GM19328 (cell line): ENCODE measurements at regions not wholly inside any gene's neighbourhood (a gene's known extent, or its start where the extent isn't known, plus 50 kb on each side); places are given as distances from the start of the nearest gene placed in this dataset.
"Not testable (repeated sequence)": the region's sequence is repeated elsewhere in the genome, so short reads cannot be mapped to it uniquely, and the experiment has no call there.

Experiments used
- ATAC-seq: cut with Tn5 transposase; IDR thresholded peaks from one replicate; pipeline ENCODE4 v1.9.1; 2021; ENCODE audit warnings: mild to moderate bottlenecking, moderate library complexity; ENCODE audit not compliant: unreplicated experiment

DNA sequence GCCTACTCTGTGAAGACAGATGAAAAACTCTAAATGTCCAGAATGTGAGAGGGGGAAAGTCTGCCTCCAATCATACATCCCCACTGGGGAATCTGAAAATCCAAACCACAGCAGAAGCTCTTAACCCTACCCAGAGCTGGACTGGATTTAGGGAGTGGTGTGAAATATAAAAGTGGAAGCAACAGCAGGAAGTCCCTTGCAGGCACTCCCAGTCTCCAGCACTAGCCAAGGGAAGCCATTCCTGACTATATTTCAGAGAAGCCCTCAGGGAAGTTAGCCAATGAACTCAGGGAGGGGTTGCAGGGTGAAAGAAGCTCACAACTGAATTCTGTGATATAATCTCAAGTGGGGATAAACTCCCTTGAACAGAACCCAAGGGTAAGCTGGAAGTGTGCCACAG is 51.5 kb downstream of the CRPPA start:
- ATAC-seq: no peak

DNA sequence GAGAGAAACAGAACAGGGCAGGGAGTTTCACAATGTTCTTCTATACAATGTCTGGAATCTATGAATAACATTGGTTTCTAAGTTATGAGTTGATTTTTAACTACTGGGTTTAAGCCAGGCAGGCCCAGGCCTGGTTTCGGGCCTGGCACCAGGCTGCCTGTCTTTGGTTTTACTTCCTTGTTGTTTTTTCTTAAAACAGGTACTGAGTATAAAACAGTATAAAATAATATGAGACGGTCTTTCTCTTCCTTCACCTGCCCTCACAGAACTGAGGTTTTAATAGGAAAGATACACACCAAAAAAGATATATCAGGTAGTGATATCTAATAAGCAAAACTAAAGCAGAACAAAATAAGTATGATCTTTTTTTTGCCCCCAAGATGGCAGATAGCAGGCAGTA is 52.0 kb downstream of the CRPPA start:
- ATAC-seq: not testable (repeated sequence)

DNA sequence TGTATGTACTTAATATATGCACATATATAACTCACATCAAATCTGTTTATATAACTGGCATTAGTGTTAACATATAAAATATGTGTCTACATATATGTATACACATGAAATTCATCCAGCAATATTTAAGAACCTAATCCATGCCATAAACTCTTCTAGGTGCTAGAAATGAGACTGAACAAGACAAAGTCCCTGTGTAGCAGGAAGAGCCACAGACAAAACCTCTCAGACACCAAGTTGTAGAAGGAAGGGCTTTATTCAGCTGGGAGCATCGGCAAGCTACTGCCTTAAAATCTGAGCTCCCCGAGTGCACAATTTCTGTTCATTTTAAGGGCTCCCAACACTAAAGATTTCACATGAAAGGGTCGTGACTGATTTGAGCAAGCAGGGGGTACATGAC is 52.5 kb downstream of the CRPPA start:
- no peak for ATAC-seq

DNA sequence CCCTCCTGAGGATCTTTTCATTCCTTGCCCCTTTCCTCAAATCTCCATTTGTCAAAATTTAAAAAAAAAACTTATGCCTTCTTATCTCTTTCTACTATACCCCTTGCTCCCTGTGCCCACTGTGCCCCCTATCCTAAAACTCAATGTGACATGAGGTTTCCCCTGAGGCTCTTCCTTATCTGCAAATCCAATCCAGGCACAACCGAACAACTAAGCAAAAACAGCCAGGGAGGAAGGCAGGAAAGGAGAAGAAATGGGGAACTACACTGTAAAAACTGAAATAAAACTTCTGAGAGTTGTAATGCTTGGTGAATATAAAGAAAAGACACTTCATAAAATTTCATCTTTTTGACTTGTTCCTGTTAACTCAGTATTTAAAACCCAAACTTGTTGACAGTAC is 54.2 kb downstream of the CRPPA start:
- ATAC-seq: no peak

DNA sequence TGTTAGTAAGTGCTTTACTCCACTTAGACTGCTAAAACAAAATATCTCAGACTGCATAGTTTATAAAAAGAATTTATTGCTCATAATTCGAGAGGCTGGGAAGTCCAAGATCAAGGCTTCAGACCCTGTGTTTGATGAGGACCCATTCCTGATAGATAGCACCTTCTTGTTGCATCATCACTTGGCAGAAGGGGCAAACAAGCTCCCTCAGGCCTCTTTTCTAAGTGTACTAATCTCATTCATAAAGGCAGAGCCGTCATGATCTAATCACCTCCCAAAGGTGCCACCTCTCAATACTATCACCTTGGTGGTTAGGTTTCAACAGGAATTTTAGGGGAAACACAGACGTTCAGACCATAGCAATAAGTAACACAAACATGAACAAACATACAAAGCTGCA is 55.4 kb downstream of the CRPPA start:
- ATAC-seq: no peak

DNA sequence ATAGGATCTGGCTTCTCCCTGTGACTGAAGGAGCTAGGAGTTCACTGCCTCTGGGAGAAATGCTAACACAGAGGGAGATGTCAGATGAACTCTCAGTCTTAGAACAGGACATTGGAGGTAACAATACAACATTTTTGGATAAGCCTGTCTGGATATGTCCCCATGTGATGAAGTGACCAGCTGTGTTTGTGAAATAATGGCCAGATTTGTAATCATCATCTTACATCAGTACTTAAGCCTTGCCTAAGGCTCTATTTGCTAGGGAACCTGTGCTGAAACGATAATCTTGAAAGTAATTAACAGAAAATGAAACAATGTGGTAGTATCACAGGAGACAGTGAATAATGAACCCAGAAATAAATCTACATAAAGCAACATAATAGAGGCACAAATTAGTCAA is 56.2 kb downstream of the CRPPA start:
- ATAC-seq: no peak

DNA sequence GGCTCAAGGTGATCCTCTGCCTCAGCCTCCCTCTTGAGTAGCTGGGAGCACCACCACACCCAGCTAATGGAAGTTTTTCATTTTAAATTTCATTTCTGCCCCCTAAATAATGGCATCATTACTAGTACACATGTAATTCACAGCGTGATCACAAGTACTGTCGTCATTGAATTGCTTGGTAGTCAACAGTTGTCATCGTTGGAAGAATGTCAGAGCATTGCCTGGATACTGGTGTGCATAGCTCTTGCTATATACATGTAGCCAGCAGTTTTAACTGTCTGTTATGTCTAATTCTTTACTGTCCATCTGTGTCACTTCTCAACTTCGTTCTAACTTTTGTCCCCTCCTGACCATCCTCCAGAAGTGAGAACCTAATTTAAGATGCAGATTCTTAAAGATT is 62.1 kb downstream of the CRPPA start:
- no peak for ATAC-seq

DNA sequence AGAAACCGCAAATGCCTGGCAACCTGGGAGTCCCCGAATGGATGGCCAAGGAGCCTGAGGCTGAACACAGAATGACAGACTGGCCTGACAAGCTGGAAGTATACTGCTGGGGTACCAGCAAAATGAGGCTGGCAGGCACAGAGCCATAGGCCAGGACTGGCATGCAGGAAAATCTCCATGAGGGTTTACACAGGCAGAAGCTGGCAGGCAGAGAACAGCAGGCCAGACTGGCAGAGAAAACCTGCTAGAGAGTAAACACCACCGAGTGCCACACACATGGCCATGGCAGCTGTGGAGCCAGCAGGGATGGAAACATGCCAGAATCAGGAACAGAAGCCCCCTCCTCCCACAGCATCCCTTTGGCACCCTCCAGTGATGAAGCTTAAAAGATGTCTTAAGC is 63.4 kb downstream of the CRPPA start:
- no peak for ATAC-seq

DNA sequence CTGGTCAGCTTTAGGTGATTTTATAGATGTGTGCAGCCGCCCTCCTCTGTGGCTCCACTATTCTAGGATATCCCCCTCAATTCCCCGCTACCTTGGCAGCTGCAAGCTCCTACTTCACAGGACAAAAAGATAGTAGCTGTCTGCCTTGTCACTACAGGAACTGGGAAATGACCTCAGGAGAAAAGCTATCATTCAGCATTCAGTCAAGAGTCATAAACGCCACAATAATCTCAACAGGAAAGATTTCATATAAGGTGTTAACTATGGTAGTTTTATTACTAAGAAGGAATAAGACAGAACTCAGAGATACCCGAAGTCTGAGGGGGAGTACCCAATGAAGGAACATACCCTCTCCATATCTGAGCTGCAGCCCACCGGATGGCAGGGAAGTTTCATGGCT is 63.9 kb downstream of the CRPPA start:
- ATAC-seq: no peak

GRCh38 chr7:16356301-16356958 is 64.9 kb downstream of the CRPPA start:
- ATAC-seq: no peak

DNA sequence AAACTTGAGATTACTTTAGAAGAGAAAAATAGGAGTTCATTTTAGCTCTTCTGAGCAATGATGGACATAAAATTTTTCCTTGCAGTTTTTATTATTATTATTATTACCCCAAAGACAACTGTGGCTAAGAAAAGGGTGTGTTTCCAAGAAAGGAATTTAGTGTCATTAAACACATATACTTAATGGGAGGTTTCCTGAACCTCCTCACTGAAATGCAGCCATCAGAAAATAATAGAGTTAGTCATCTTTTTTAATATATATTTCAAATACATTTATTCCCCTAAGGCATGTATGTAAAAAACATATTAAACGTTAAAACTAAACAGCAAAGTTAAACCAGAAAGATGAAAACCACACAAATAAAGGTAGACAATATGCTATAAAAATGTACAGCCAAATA is 66.8 kb downstream of the CRPPA start:
- ATAC-seq: no peak

DNA sequence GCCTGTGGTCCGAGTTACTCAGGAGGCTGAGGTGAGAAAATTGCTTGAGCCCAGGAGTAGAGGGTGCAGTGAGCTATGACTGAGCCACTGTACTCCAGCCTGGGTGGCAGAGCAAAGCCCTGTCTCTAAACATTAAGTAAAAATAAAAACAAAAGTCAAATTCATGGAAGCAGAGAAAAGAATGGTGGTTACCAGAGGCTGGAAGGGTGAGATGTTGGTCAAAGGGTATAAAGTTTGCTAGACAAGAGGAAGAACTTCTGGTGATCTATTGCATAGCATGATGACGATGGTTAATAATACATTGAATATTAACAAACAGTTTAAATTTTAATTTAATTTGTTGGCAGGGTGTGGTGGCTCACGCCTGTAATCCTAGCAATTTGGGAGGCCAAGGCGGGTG is 68.1 kb downstream of the CRPPA start:
- ATAC-seq: no peak

GRCh38 chr7:16350634-16351033 is 70.7 kb downstream of the CRPPA start:
- ATAC-seq: peak; percentile 41

DNA sequence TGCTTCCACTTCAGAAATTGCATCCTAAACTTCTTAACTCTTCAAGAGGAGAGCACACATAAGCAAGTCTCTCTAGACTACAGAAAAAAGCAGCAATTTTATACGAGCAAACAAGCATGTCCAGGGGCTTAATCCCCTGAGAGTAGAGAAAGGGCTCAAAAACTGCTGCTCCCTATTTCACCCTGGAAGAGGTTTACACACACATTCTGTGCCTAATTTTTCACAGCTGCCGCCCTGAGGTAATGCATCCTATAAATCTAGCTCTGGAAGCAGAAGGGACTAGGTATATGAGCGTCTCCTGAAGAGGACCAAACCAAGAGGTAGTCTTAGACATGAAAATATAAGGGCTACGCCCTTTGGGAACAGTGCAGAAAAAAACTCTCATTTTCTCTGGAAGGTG is 73.1 kb downstream of the CRPPA start:
- ATAC-seq: no peak

DNA sequence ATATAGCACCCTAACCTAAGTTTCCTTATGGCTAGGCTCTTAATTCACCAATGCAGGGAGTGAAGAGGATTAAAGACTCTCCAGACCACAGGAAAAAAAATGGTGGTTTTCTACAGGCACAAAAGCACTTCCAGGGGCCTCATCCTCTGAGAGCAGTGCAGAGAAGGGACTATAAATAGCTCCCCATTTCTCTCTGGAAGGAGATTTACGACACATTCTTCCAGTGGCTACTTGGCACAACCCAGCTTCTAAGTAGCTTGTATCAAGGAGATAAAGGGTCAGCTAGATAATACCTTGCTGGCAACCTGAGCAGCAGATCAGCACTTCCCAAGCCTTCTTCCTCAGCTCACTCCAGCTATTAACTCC is 73.5 kb downstream of the CRPPA start:
- ATAC-seq: no peak

DNA sequence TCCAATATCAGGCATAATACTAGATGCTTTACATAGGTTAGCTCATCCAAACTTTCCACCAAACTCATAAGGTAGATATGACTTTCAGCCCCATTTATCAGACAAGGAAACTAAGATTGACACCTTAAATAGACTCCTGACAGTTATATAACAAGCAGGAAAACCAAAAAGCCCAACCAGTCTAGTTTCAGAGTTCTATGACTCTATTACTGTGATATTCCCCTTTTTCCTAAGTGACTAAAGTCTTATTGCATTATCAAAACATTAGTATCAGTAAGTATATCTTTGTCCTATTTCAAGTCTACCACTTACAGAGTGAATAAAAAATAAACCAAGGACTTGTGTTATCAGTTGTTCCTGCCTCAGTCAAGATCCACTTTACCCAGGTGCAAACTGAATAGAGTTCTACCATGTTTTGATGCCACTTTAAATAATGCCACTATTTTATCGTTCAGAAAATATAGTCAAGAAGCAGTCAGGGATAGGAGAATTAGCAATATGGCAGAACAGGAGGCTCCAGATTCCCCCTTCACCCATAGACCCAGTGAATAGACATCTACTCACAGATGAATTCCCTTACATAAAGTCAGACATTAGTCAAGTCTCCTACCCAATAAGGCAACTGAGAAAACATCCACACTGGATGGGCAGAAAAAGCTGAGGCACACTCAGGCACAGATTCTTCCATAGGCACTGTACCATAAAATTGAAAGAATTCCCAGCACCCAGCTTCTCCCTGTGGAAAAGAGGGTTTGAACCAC is 74.1 kb downstream of the CRPPA start:
- no peak for ATAC-seq

- ATAC-seq: peak; percentile 55
Observed at GRCh38 chr7:16345979-16346958, 75.1 kb downstream of the CRPPA start.

- ATAC-seq: no peak
Observed at GRCh38 chr7:16344927-16345326, 76.4 kb downstream of the CRPPA start.

- ATAC-seq: no peak
Observed at GRCh38 chr7:16343612-16344011, 77.7 kb downstream of the CRPPA start.

- no peak for ATAC-seq
Observed at GRCh38 chr7:16338065-16338464, 83.3 kb downstream of the CRPPA start.

GRCh38 chr7:16326106-16326505 is 95.2 kb downstream of the CRPPA start:
- no peak for ATAC-seq

DNA sequence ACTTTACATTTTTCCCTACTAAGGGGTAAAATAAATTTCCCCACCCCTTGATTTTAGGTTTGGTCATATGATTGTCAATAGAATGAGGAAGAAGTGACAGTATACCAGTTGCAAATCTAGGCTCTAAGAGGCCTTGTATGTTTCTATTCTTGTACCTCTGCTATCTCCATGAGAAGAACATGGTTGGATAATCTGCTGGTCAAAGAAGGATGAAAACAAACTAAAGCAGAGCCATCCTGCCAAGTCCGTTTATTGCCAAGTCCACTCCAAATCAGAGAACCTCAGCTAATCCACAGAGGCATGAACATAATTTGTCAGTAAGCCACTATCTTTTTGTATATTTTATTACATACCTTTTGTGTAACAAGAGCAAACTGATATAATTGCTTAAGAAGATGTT is 98.0 kb downstream of the CRPPA start:
- no peak for ATAC-seq
